ENCODE measurements at regions not wholly inside any gene's neighbourhood (a gene's known extent, or its start where the extent isn't known, plus 50 kb on each side); places are given as distances from the start of the nearest gene placed in this dataset.

DNA sequence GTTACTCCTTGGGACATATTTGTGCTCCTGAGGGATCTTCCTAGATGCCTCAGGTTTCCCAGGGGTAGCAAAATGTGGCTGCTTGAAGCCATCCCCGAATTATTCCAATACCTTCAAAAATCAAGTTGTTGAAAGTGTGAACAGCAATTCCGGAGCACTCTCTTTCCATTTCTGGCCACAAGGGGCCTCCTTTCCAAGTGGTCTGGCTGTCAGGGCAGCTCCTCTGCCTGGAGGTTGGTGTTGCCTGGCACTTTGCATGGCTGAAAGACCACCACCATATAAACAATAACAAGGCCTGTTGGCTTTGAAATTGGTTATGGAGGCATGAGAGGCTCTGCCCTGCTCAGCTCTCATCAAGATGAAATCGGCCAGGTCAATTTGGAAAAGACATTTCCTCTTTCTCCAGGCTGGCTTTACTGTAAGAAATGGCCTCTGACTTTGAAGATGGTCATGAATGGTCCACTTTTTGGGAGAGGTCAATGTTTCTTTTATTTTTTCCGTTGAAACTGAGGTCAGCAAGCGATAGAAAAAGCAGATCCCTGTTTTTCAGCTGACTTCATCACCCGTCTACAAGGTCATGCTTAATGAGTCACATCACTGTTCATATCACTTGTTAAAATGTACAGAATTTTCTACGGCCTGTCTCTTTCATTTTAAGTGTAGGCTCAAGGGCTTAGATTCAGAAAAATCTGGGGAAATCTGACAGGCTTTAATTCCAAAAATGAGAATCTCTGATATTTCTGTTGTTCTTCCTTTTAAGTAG lies 481.1 kb upstream of the ZNF608 start:
- H3K36me3 ChIP-seq (ENCODE audit: low read depth), result no peaks in the 10 kb centered on the region
- intact Hi-C loops (cut with DNase I, micrococcal nuclease), result no loop called here
- DNase-seq (peak in 2 of 3 donors; percentile 25 to 36), ATAC-seq (no peak)
- no peaks in the 10 kb centered on the region for H3K4me1 ChIP-seq (ENCODE audit: low read depth)
- H3K9me3 ChIP-seq, result no peaks in the 10 kb centered on the region
- H3K4me3 ChIP-seq, result no peak overlapping the region
- TF ChIP-seq, protein P1, sequence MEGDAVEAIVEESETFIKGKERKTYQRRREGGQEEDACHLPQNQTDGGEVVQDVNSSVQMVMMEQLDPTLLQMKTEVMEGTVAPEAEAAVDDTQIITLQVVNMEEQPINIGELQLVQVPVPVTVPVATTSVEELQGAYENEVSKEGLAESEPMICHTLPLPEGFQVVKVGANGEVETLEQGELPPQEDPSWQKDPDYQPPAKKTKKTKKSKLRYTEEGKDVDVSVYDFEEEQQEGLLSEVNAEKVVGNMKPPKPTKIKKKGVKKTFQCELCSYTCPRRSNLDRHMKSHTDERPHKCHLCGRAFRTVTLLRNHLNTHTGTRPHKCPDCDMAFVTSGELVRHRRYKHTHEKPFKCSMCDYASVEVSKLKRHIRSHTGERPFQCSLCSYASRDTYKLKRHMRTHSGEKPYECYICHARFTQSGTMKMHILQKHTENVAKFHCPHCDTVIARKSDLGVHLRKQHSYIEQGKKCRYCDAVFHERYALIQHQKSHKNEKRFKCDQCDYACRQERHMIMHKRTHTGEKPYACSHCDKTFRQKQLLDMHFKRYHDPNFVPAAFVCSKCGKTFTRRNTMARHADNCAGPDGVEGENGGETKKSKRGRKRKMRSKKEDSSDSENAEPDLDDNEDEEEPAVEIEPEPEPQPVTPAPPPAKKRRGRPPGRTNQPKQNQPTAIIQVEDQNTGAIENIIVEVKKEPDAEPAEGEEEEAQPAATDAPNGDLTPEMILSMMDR (IDR thresholded peaks at IDR 0.05), result no peak

DNA sequence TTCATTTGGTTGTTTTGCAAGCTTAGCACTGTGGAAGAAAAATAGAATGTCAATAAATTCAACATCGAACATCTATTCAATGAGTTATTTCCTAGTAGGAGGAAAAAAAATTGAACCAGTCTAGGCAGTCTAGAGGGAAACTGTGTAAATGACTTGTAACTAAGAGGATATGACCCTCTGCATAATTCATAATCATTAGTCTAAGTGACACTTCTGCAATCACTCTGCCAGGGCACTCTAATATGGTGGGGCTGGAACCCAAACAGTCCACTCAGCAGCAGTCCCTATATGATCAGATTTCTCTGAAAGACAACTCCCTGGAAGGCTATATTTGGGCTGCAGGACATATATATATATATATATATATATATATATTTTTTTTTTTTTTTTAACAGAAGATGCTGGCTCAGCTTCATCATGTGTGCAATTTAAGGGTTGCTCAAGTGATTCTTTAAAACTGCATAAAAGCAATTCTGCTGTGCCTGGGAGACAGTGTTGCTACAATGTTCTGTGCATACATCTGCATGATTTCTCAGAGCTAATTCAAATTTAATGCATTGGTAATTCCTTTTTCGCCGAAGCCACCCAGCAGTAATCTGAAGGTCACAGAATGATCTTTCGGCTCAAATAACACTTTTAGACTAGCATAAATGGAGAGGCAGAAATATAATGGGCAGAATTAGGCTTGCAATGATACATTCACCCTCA lies 482.1 kb upstream of the ZNF608 start:
- no peaks in the 10 kb centered on the region for H3K9me3 ChIP-seq
- intact Hi-C loops (cut with DNase I, micrococcal nuclease), result no loop called here
- no peaks in the 10 kb centered on the region for H3K36me3 ChIP-seq (ENCODE audit: low read depth)
- TF ChIP-seq, protein P1 (IDR thresholded peaks at IDR 0.05), result no peak
- no peak overlapping the region for H3K4me3 ChIP-seq
- DNase-seq, result no peak
- ATAC-seq, result no peak
- no peaks in the 10 kb centered on the region for H3K4me1 ChIP-seq (ENCODE audit: low read depth)

DNA sequence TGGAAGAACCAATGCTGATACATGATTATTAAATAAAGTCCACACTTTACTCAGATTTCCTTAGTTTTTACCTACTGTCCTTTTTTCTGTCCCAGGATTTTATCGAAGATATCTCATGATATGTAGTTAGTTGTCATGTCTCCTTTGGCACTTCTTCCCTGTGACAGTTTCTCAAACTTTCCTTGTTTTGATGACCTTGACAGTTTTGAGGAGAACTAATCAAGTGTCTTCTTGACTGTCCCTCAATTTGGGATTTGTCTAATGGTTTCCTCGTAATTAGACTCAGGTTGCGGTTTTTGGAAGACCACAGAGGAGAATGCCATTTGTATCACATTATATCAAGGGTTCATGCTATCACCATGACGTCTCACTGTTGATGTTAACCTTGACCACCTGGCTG lies 483.1 kb upstream of the ZNF608 start:
- H3K9me3 ChIP-seq, result no peaks in the 10 kb centered on the region
- no peak for DNase-seq
- TF ChIP-seq, protein P1 (IDR thresholded peaks at IDR 0.05), result no peak
- H3K4me3 ChIP-seq, result no peak overlapping the region
- H3K36me3 ChIP-seq (ENCODE audit: low read depth), result no peaks in the 10 kb centered on the region
- intact Hi-C loops (cut with DNase I, micrococcal nuclease), result no loop called here
- ATAC-seq, result no peak
- H3K4me1 ChIP-seq (ENCODE audit: low read depth), result no peaks in the 10 kb centered on the region

DNA sequence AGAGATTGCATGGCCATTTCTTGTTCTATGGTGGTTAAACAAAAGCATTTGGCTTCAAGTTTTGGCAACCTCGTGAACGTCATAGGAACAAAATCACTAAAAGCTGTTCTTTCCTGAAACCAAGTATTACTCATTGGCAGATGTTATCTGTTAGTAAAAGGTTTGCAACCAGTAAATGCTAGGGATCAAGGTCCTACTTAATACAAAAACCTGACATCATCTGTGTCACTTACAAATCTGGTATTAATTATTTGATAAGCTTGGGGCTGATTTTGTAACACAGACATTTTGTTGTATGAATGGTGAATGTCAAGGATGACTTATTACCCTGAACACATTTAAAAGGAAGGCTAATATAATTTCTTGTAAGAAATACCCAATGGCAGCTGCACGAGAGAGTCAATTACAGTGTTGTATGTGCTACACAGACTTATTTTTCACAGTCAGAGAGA lies 486.4 kb upstream of the ZNF608 start:
- H3K9me3 ChIP-seq, result no peaks in the 10 kb centered on the region
- no peak overlapping the region for H3K4me3 ChIP-seq
- H3K36me3 ChIP-seq (ENCODE audit: low read depth), result no peaks in the 10 kb centered on the region
- no peaks in the 10 kb centered on the region for H3K4me1 ChIP-seq (ENCODE audit: low read depth)
- no peak for ATAC-seq
- DNase-seq, result no peak
- TF ChIP-seq, protein P1 (IDR thresholded peaks at IDR 0.05), result no peak
- intact Hi-C loops (cut with DNase I, micrococcal nuclease), result no loop called here

DNA sequence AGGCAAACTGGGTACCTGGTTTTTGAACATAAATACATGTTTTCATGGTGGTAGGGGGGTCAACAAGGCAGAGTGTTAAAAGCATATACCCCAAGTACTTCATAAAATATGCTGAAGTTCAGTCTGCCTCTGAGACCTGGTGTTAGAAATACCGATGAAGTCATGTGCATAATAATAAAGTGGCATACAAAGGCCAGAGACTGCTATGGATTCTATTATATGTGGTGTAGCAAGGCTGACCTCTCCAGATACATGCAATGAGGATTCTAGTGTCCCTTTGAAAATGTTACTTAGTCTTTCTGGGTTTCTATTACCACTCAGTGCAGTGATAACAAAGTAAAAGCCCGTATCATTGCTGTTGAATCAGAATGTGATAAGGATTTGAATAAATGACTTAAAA lies 487.5 kb upstream of the ZNF608 start:
- intact Hi-C loops (cut with DNase I, micrococcal nuclease), result no loop called here

More for the DNA sequence above, 487.5 kb upstream of the ZNF608 start:
- H3K9me3 ChIP-seq, result no peaks in the 10 kb centered on the region
- no peaks in the 10 kb centered on the region for H3K4me1 ChIP-seq (ENCODE audit: low read depth)
- H3K4me3 ChIP-seq, result no peak overlapping the region
- DNase-seq (no peak), ATAC-seq (no peak)
- TF ChIP-seq, protein P1 (IDR thresholded peaks at IDR 0.05), result no peak
- no peaks in the 10 kb centered on the region for H3K36me3 ChIP-seq (ENCODE audit: low read depth)

Measured in mucosa of descending colon (tissue), 3 donors.